Hepatocyte (in vitro differentiated cells): ENCODE measurements at regions not wholly inside any gene's neighbourhood (a gene's known extent, or its start where the extent isn't known, plus 50 kb on each side); places are given as distances from the start of the nearest gene placed in this dataset.

Experiments used
- CTCF ChIP-seq: fragments of 200-600 bp; sonication (generic); IDR thresholded peaks from 2 replicates; pipeline ENCODE4 v1.5.1; 2016; ENCODE audit warnings: antibody characterized with exemption, mild to moderate bottlenecking; ENCODE audit not compliant: poor library complexity
- EZH2 ChIP-seq: fragments of 200-600 bp; sonication (generic); IDR thresholded peaks from 2 replicates; pipeline ENCODE4 v1.6.1; 2016; ENCODE audit warnings: antibody characterized with exemption, mild to moderate bottlenecking, borderline replicate concordance

- TF ChIP-seq CTCF: no peak
- TF ChIP-seq EZH2: no peak
Observed at GRCh38 chr7:46230990-46231305, 309.9 kb upstream of the IGFBP3 start.
